ENCODE measurements at regions not wholly inside any gene's neighbourhood (a gene's known extent, or its start where the extent isn't known, plus 50 kb on each side); places are given as distances from the start of the nearest gene placed in this dataset.

- DNase-seq (ENCODE audit: low read depth) = no peak
Measured at GRCh38 chr2:128778843-128779242, 460.2 kb upstream of the HS6ST1 start.

GRCh38 chr2:128779301-128780095 lies 460.8 kb upstream of the HS6ST1 start:
- no peak for DNase-seq (ENCODE audit: low read depth)

- no peak for DNase-seq (ENCODE audit: low read depth)
Measured at GRCh38 chr2:128780434-128781080, 461.9 kb upstream of the HS6ST1 start.

- no peak for DNase-seq (ENCODE audit: low read depth)
Measured at GRCh38 chr2:128781166-128781565, 462.5 kb upstream of the HS6ST1 start.

- no peak for DNase-seq (ENCODE audit: low read depth)
Measured at GRCh38 chr2:128781585-128782385, 463.1 kb upstream of the HS6ST1 start.

- no peak for DNase-seq (ENCODE audit: low read depth)
Measured at GRCh38 chr2:128782411-128783192, 463.9 kb upstream of the HS6ST1 start.

- no peak for DNase-seq (ENCODE audit: low read depth)
Measured at GRCh38 chr2:128783193-128783671, 464.6 kb upstream of the HS6ST1 start.

- DNase-seq (ENCODE audit: low read depth) = no peak
Measured at GRCh38 chr2:128783896-128784295, 465.2 kb upstream of the HS6ST1 start.

- DNase-seq (ENCODE audit: low read depth) = no peak
Measured at GRCh38 chr2:128784626-128785306, 466.1 kb upstream of the HS6ST1 start.

- DNase-seq (ENCODE audit: low read depth) = no peak
Measured at GRCh38 chr2:128786316-128786715, 467.6 kb upstream of the HS6ST1 start.

GRCh38 chr2:128786741-128787478 lies 468.2 kb upstream of the HS6ST1 start:
- no peak for DNase-seq (ENCODE audit: low read depth)

GRCh38 chr2:128787616-128788015 lies 468.9 kb upstream of the HS6ST1 start:
- DNase-seq (ENCODE audit: low read depth) = no peak

GRCh38 chr2:128788636-128789220 lies 470.1 kb upstream of the HS6ST1 start:
- no peak for DNase-seq (ENCODE audit: low read depth)

GRCh38 chr2:128789221-128789620 lies 470.6 kb upstream of the HS6ST1 start:
- DNase-seq (ENCODE audit: low read depth) = no peak

- no peak for DNase-seq (ENCODE audit: low read depth)
Measured at GRCh38 chr2:128789776-128790455, 471.2 kb upstream of the HS6ST1 start.

GRCh38 chr2:128790541-128791001 lies 471.9 kb upstream of the HS6ST1 start:
- DNase-seq (ENCODE audit: low read depth) = no peak

GRCh38 chr2:128791120-128791984 lies 472.7 kb upstream of the HS6ST1 start:
- no peak for DNase-seq (ENCODE audit: low read depth)

- no peak for DNase-seq (ENCODE audit: low read depth)
Measured at GRCh38 chr2:128791985-128792320, 473.3 kb upstream of the HS6ST1 start.

Data from stimulated activated CD8-positive, alpha-beta memory T cell treated with anti-CD3 and anti-CD28 coated beads, Interleukin-12 subunit alpha, Interleukin-12 subunit beta, amount 100 ng/mL, for 1 hour (primary cell).